H1 (cell line): ENCODE measurements at regions not wholly inside any gene's neighbourhood (a gene's known extent, or its start where the extent isn't known, plus 50 kb on each side); places are given as distances from the start of the nearest gene placed in this dataset.

Source experiments
- CTCF ChIA-PET: fragments of 300-600 bp; sonication (Branson Sonifier 250); formaldehyde crosslinking; loops from one replicate; lab custom pipeline; 2021; ENCODE audit not compliant: partially characterized antibody; lab: Charles Lee
- POLR2A ChIA-PET: fragments of 300-600 bp; sonication (Branson Sonifier 250); formaldehyde crosslinking; loops from one replicate; lab custom pipeline; 2021; ENCODE audit warnings: inconsistent platforms; ENCODE audit not compliant: partially characterized antibody; lab: Charles Lee
- DNase-seq, 2 experiments: peaks; one replicate each; pipeline versions ENCODE4 v3.0.0 to v3.0.0-alpha.2; 2010 to 2022; ENCODE audit warnings: low spot score in 2 of 2, low read depth in 1 of 2, mixed read lengths in 1 of 2
- FAIRE-seq: peaks from 2 replicates; lab custom pipeline; 2011; peaks lifted over from hg19 to GRCh38; lab: Jason Lieb, UNC
- H2AFZ ChIP-seq: 2 replicates; pipeline ENCODE4 v1.8.1; 2012; ENCODE audit warnings: low read length, inconsistent platforms
- H2AK5ac ChIP-seq: 2 replicates; pipeline ENCODE4 v1.6.1; 2013; ENCODE audit warnings: low read depth, low read length
- H2BK120ac ChIP-seq: replicated peaks from 2 replicates; pipeline ENCODE3; 2013; ENCODE audit warnings: low read depth, low read length, inconsistent platforms
- H2BK12ac ChIP-seq: 2 replicates; pipeline ENCODE4 v1.6.1; 2013; ENCODE audit warnings: low read depth, low read length
- H2BK15ac ChIP-seq: 2 replicates; pipeline ENCODE4 v1.6.1; 2013; ENCODE audit warnings: low read length
- H2BK20ac ChIP-seq: 2 replicates; pipeline ENCODE4 v1.6.1; 2013; ENCODE audit warnings: low read length
- H2BK5ac ChIP-seq: 2 replicates; pipeline ENCODE4 v1.6.1; 2013; ENCODE audit warnings: low read depth, low read length
- H3K14ac ChIP-seq: 2 replicates; pipeline ENCODE4 v1.6.1; 2013; ENCODE audit warnings: inconsistent platforms; ENCODE audit not compliant: insufficient read length
- H3K18ac ChIP-seq: 2 replicates; pipeline ENCODE4 v1.6.1; 2013; ENCODE audit warnings: low read length; ENCODE audit errors: extremely low read depth
- H3K23ac ChIP-seq: 2 replicates; pipeline ENCODE4 v1.6.1; 2013; ENCODE audit warnings: inconsistent platforms; ENCODE audit not compliant: insufficient read length
- H3K23me2 ChIP-seq: 2 replicates; pipeline ENCODE4 v1.6.1; 2013; ENCODE audit warnings: low read depth, low read length
- H3K27ac ChIP-seq: 2 replicates; pipeline ENCODE4 v1.6.1; 2011; ENCODE audit warnings: low read depth, low read length, inconsistent platforms
- H3K27me3 ChIP-seq, 4 experiments: replicated peaks in 1 of 4; 1 replicate in 1 of 4; 2 replicates in 3 of 4; pipeline versions ENCODE4 v1.6.1 to v1.8.1; 2011 to 2013; ENCODE audit warnings: low read length in 3 of 4, mild to moderate bottlenecking in 3 of 4, inconsistent platforms in 2 of 4, mixed read lengths in 2 of 4, moderate library complexity in 1 of 4; ENCODE audit not compliant: control insufficient read depth in 3 of 4, insufficient read depth in 3 of 4; ENCODE audit errors: extremely low read depth in 1 of 4
- H3K36me3 ChIP-seq, 4 experiments: 2 replicates each; pipeline versions ENCODE4 v1.6.1 to v1.8.1; 2011 to 2013; ENCODE audit warnings: mild to moderate bottlenecking in 4 of 4, low read length in 3 of 4, moderate library complexity in 2 of 4, control low read depth in 1 of 4, inconsistent platforms in 1 of 4; ENCODE audit not compliant: insufficient read depth in 4 of 4, control insufficient read depth in 2 of 4
- H3K4ac ChIP-seq: replicated peaks from 2 replicates; pipeline ENCODE3; 2013; ENCODE audit warnings: low read length, low read depth, mixed read lengths, inconsistent platforms; ENCODE audit not compliant: insufficient read length
- H3K4me1 ChIP-seq, 4 experiments: replicated peaks in 1 of 4; 1 replicate in 1 of 4; 2 replicates in 3 of 4; pipeline versions ENCODE4 v1.6.1 to v1.8.1; 2011 to 2013; ENCODE audit warnings: low read length in 3 of 4, inconsistent platforms in 2 of 4, mixed read lengths in 1 of 4; ENCODE audit not compliant: insufficient read depth in 4 of 4, control insufficient read depth in 3 of 4
- H3K4me2 ChIP-seq, 2 experiments: 2 replicates each; pipeline versions ENCODE4 v1.6.1 to v1.8.1; 2011 to 2013; ENCODE audit warnings: low read depth in 2 of 2, low read length in 2 of 2, control low read depth in 1 of 2, inconsistent platforms in 1 of 2, mild to moderate bottlenecking in 1 of 2; ENCODE audit not compliant: insufficient read depth in 1 of 2
- H3K4me3 ChIP-seq, 4 experiments: fragments of 200-600, 300-600 bp in 1 of 4; sonication (generic), shearing (Covaris generic), sonication (Bioruptor Twin) in 1 of 4; 2 replicates each; pipeline versions ENCODE4 v1.5.1 to v1.8.1; 2011 to 2016; ENCODE audit warnings: low read length in 4 of 4, low read depth in 3 of 4, control low read depth in 2 of 4, inconsistent platforms in 2 of 4, mild to moderate bottlenecking in 2 of 4, mixed read lengths in 1 of 4, moderate library complexity in 1 of 4; ENCODE audit not compliant: insufficient read depth in 2 of 4; ENCODE audit errors: extremely low read depth in 1 of 4
- H3K56ac ChIP-seq: replicated peaks from 2 replicates; pipeline ENCODE3; 2013; ENCODE audit warnings: low read depth, mild to moderate bottlenecking, mixed read lengths, low read length, inconsistent platforms; ENCODE audit not compliant: insufficient read length
- H3K79me1 ChIP-seq: 2 replicates; pipeline ENCODE4 v1.6.1; 2013; ENCODE audit warnings: low read depth, low read length, control low read depth
- H3K79me2 ChIP-seq, 2 experiments: 2 replicates each; pipeline versions ENCODE4 v1.6.1 to v1.8.1; 2012 to 2013; ENCODE audit warnings: low read length in 2 of 2, mild to moderate bottlenecking in 2 of 2, inconsistent platforms in 1 of 2; ENCODE audit not compliant: insufficient read depth in 2 of 2, control insufficient read depth in 1 of 2
- H3K9ac ChIP-seq, 4 experiments: replicated peaks in 1 of 4; 1 replicate in 1 of 4; 2 replicates in 3 of 4; pipeline versions ENCODE4 v1.6.1 to v1.8.1; 2011 to 2013; ENCODE audit warnings: low read depth in 3 of 4, low read length in 3 of 4, control low read depth in 2 of 4, mild to moderate bottlenecking in 2 of 4, moderate library complexity in 2 of 4, inconsistent platforms in 1 of 4; ENCODE audit errors: extremely low read depth in 1 of 4
- H3K9me3 ChIP-seq, 2 experiments: 2 replicates each; pipeline versions ENCODE4 v1.6.1 to v1.8.1; 2012 to 2013; ENCODE audit warnings: mild to moderate bottlenecking in 2 of 2, moderate library complexity in 2 of 2, control low read depth in 1 of 2, inconsistent platforms in 1 of 2, low read depth in 1 of 2, low read length in 1 of 2, mixed read lengths in 1 of 2; ENCODE audit not compliant: insufficient read depth in 2 of 2
- H4K20me1 ChIP-seq, 2 experiments: replicated peaks in 1 of 2; 2 replicates each; pipeline versions ENCODE3 to v1.8.1; 2011 to 2013; ENCODE audit warnings: inconsistent platforms in 2 of 2, low read length in 2 of 2, mild to moderate bottlenecking in 1 of 2; ENCODE audit not compliant: insufficient read depth in 2 of 2, control insufficient read depth in 1 of 2
- H4K5ac ChIP-seq: 2 replicates; pipeline ENCODE4 v1.6.1; 2013; ENCODE audit warnings: low read length, low read depth, mixed read lengths, inconsistent platforms; ENCODE audit not compliant: insufficient read length
- H4K8ac ChIP-seq: 2 replicates; pipeline ENCODE4 v1.8.0; 2013; ENCODE audit warnings: mild to moderate bottlenecking, moderate library complexity, low read length, inconsistent platforms; ENCODE audit not compliant: insufficient read depth; ENCODE audit errors: extremely low read depth
- H4K91ac ChIP-seq: replicated peaks from 2 replicates; pipeline ENCODE3; 2013; ENCODE audit warnings: low read length, mixed read lengths, inconsistent platforms; ENCODE audit not compliant: insufficient read length
- BACH1 ChIP-seq: IDR thresholded peaks from 2 replicates; pipeline ENCODE4 v1.6.1; 2012; ENCODE audit warnings: low read length, improper control_type of control experiment
- BRCA1 ChIP-seq: IDR thresholded peaks from 2 replicates; pipeline ENCODE4 v1.6.1; 2012; ENCODE audit warnings: low read depth, low read length, improper control_type of control experiment
- EP300 ChIP-seq, 2 experiments: IDR thresholded peaks; 1 replicate in 1 of 2; 2 replicates in 1 of 2; pipeline ENCODE4 v1.6.1; 2011 to 2012; ENCODE audit warnings: low read depth in 2 of 2, low read length in 2 of 2, mild to moderate bottlenecking in 2 of 2, borderline replicate concordance in 1 of 2, inconsistent platforms in 1 of 2, moderate library complexity in 1 of 2
- HDAC6 ChIP-seq: IDR thresholded peaks from one replicate; pipeline ENCODE4 v1.7.1; 2012; ENCODE audit warnings: low read depth, mild to moderate bottlenecking, inconsistent platforms, low read length, moderate library complexity
- KDM5A ChIP-seq: fragments of 200-600 bp; IDR thresholded peaks from 2 replicates; pipeline ENCODE4 v1.7.1; 2012; ENCODE audit warnings: mild to moderate bottlenecking, low read length, inconsistent platforms, mixed read lengths
- NRF1 ChIP-seq: IDR thresholded peaks from 2 replicates; pipeline ENCODE4 v1.6.1; 2011; ENCODE audit warnings: mild to moderate bottlenecking, low read depth, low read length, improper control_type of control experiment
- RNF2 ChIP-seq: fragments of 200-900, 300-1000 bp; sonication (generic); IDR thresholded peaks from 2 replicates; pipeline ENCODE4 v1.7.1; 2016; ENCODE audit warnings: borderline replicate concordance, low read depth, mild to moderate bottlenecking, antibody characterized with exemption, low read length; ENCODE audit not compliant: poor library complexity, severe bottlenecking; ENCODE audit errors: missing control alignments
- TCF12 ChIP-seq: IDR thresholded peaks from 2 replicates; pipeline ENCODE4 v1.6.1; 2011; ENCODE audit warnings: low read depth, mild to moderate bottlenecking, low read length
- TF ChIP-seq, protein P1 (sequence below): IDR thresholded peaks from 2 replicates; pipeline ENCODE4 v1.6.1; 2012; ENCODE audit warnings: inconsistent platforms

DNA sequence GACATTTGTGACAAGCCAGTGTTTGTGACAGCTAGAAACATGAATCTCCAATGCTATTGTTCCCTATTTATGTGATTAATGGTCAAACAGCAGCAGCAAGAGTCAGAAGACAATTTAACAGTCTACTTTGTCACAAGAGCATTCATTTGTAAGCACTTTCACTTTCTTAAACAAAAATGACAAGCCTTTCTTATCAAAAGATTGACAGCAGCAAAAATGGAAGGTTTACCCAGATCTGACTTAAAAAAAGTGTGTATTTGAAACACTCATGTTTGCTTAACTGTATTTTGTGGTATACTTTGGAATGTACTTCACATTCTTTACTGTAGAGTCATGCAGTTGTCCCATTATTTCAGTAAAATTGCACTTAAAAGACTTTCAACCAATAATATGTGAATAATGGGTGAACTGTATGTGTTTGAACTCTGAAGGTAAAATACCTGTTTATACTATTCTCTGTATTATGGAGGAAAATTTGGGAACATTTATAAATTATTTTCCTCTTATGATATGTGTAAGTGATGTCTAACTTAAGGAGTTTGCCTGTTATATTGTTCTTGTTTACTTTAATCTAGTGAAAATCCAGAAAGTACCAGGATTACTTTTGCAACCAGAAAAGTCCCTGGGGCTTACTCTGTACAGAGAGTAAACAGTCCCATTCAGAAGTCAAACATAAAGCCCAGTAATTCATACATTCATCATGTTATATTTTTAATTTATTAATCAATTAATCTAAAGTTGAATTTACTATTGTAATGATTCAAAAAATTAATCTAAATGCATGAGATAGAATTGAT lies 314.9 kb upstream of the TRAM1L1 start:
- DNase-seq (no peak), FAIRE-seq (no peak)
- POLR2A ChIA-PET: no interaction called here
- Histone ChIP-seq H2BK120ac (no peak overlapping the region), H3K27ac (no peak overlapping the region), H3K79me1 (no peaks in the 10 kb centered on the region), H4K91ac (no peak overlapping the region), H2BK15ac (no peak overlapping the region), H3K14ac (no peak overlapping the region), H4K20me1 (no peaks in the 10 kb centered on the region), H3K36me3 (no peaks in the 10 kb centered on the region), H3K4me2 (no peak overlapping the region), H2BK5ac (no peak overlapping the region), H2BK12ac (no peak overlapping the region), H3K4me1 (peaks cover 0 to 3% (median 0%) of the 10 kb centered on the region in 4 experiments; a peak in 1 of 7 replicates), H3K18ac (no peak overlapping the region), H3K79me2 (no peaks in the 10 kb centered on the region), H3K4me3 (no peak overlapping the region), H3K23ac (no peak overlapping the region), H2AFZ (no peak overlapping the region), H2AK5ac (no peak overlapping the region), H3K23me2 (no peaks in the 10 kb centered on the region), H2BK20ac (no peak overlapping the region), H3K27me3 (no peaks in the 10 kb centered on the region), H3K56ac (no peak overlapping the region), H3K9ac (no peak overlapping the region), H3K4ac (no peak overlapping the region), H3K9me3 (no peaks in the 10 kb centered on the region), H4K5ac (no peak overlapping the region), H4K8ac (no peak overlapping the region)
- CTCF ChIA-PET: no interaction called here
- TF ChIP-seq HDAC6 (no peak), TCF12 (no peak), KDM5A (no peak), EP300 (IDR thresholded peaks at IDR 0.05; ENCODE audit: borderline replicate concordance in 1 of 2, low read depth in 2 of 2, low read length in 2 of 2) (no peak), BRCA1 (no peak), BACH1 (no peak), RNF2 (no peak), NRF1 (no peak)
- TF ChIP-seq, protein P1, sequence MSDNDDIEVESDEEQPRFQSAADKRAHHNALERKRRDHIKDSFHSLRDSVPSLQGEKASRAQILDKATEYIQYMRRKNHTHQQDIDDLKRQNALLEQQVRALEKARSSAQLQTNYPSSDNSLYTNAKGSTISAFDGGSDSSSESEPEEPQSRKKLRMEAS: no peak
